ENCODE measurements at regions not wholly inside any gene's neighbourhood (a gene's known extent, or its start where the extent isn't known, plus 50 kb on each side); places are given as distances from the start of the nearest gene placed in this dataset.
"Not testable (repeated sequence)": the region's sequence is repeated elsewhere in the genome, so short reads cannot be mapped to it uniquely, and the experiment has no call there.

DNA sequence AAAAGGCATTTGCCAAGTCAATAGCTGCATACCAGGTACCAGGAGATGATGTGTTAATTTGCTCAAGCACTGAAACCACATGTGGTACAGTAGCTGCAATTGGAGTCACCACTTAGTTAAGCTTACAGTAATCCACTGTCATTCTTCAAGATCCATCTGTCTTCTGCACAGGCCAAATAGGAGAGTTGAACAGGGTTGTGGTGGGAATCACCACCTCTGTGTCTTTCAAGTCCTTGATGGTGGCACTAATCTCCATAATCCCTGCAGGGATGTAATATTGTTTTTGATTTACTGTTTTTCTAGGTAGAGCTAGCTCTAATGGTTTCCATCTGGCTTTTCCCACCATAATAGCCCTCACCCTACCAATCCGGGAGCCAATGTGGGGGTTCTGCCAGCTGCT, 91.9 kb downstream of the FCRL5 start:
- Histone ChIP-seq H3K27ac (ENCODE audit: low read length) (no peak overlapping the region), H3K4me1 (ENCODE audit: control insufficient read depth, insufficient read depth, low read length) (no peaks in the 10 kb centered on the region), H3K9me3 (replicated peaks; ENCODE audit: control insufficient read depth, low read depth, low read length) (no peaks in the 10 kb centered on the region), H3K36me3 (ENCODE audit: control insufficient read depth, insufficient read depth, low read length) (no peaks in the 10 kb centered on the region), H3K4me3 (ENCODE audit: low read length) (no peak overlapping the region), H3K27me3 (ENCODE audit: control insufficient read depth, insufficient read depth, low read length) (no peaks in the 10 kb centered on the region)
- WGBS (ENCODE audit: insufficient coverage) = no CpG with 5 or more reads among the region's 1 CpG
- DNase-seq = no peak

DNA sequence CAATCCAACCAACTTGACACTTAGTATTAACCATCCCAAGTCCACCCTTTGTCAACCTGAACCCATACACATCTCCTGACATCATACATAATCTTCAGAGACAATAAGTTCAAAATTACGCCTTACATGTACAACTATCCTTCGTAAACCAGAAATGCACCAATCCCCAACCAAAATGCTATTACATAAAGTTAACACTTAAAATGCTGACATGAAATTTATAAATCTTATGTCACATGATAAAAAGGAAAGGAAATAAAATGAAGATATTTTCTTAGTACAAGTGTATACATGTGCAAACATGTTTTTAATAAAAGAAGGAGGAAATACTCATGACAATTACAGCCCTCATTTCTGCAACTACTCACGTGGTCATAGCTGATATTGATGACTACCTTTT, 95.0 kb downstream of the FCRL5 start:
- Histone ChIP-seq H3K27ac (ENCODE audit: low read length) (no peak overlapping the region), H3K4me1 (ENCODE audit: control insufficient read depth, insufficient read depth, low read length) (no peaks in the 10 kb centered on the region), H3K9me3 (replicated peaks; ENCODE audit: control insufficient read depth, low read depth, low read length) (no peaks in the 10 kb centered on the region), H3K4me3 (ENCODE audit: low read length) (no peak overlapping the region), H3K27me3 (ENCODE audit: control insufficient read depth, insufficient read depth, low read length) (peaks cover 2% of the 10 kb centered on the region), H3K36me3 (ENCODE audit: control insufficient read depth, insufficient read depth, low read length) (no peaks in the 10 kb centered on the region)
- no peak for DNase-seq
- no CpG with 5 or more reads among the region's 3 CpGs for WGBS (ENCODE audit: insufficient coverage)

DNA sequence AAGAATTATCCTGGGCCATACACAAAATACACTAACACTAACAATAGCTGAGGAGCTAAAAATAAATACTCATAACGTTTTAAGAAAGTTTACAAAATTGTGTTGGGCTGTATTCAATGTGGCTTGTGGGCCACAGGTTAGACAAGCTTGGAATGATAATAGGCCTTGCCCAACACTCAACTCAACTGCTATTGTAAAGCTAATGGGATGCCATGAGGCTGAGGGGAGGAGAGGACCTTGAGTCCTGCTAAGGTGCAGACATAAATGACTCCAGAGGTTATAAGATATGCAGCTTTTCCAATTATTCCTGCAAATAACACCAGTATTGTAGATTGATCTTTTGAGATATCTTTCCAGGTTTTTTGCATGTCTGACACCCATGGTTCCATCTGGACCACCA, 97.0 kb downstream of the FCRL5 start:
- no peaks in the 10 kb centered on the region for H3K9me3 ChIP-seq (replicated peaks; ENCODE audit: control insufficient read depth, low read depth, low read length)
- no CpG with 5 or more reads among the region's 1 CpG for WGBS (ENCODE audit: insufficient coverage)
- no peak overlapping the region for H3K27ac ChIP-seq (ENCODE audit: low read length)
- no peaks in the 10 kb centered on the region for H3K4me1 ChIP-seq (ENCODE audit: control insufficient read depth, insufficient read depth, low read length)
- H3K36me3 ChIP-seq (ENCODE audit: control insufficient read depth, insufficient read depth, low read length) = no peaks in the 10 kb centered on the region
- peaks cover 2% of the 10 kb centered on the region for H3K27me3 ChIP-seq (ENCODE audit: control insufficient read depth, insufficient read depth, low read length)
- no peak for DNase-seq
- H3K4me3 ChIP-seq (ENCODE audit: low read length) = no peak overlapping the region

DNA sequence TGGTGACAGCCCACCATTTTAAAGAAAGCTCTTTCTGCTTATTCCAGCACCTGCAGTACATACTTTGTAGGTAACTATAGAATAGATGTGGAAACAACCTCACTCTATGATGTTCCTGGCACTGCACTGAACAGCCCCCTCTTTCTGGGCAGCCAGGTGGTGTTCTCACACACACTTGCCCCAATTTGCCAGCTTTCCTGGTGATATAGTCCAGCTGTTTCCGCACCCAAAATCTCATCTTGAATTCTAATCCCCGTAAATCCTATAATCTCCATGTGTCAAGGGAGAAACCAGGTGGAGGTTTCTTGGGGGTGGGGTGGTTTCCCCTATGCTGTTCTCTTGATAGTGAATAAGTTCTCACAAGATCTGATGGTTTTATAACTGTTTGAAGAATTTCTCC, 102.2 kb downstream of the FCRL5 start:
- no CpG with 5 or more reads among the region's 2 CpGs for WGBS (ENCODE audit: insufficient coverage)
- no peak overlapping the region for H3K4me3 ChIP-seq (ENCODE audit: low read length)
- no peaks in the 10 kb centered on the region for H3K9me3 ChIP-seq (replicated peaks; ENCODE audit: control insufficient read depth, low read depth, low read length)
- no peak for DNase-seq
- H3K4me1 ChIP-seq (ENCODE audit: control insufficient read depth, insufficient read depth, low read length) = no peaks in the 10 kb centered on the region
- no peak overlapping the region for H3K27ac ChIP-seq (ENCODE audit: low read length)
- H3K27me3 ChIP-seq (ENCODE audit: control insufficient read depth, insufficient read depth, low read length) = peaks cover 2% of the 10 kb centered on the region
- no peaks in the 10 kb centered on the region for H3K36me3 ChIP-seq (ENCODE audit: control insufficient read depth, insufficient read depth, low read length)

DNA sequence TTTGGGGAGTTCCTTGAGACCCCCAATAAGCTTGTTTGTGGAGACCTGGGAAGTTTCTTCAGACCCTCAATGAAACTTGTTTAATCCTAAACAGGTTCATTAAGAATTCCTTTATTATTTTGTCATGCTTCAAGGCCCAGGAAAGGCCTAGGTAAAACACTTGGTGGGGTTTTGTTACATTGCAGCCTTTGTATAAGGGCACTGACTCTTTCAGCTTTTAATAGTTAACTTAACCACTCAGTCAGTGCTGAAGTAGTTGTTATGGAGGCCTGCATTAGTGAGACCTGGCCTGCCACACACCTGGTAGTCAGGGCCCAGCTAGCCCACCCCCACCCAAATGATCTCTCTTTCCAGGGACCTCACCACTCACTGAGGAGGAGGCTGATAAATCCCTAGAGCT, 103.7 kb downstream of the FCRL5 start:
- Histone ChIP-seq H3K4me3 (ENCODE audit: low read length) (no peak overlapping the region), H3K9me3 (replicated peaks; ENCODE audit: control insufficient read depth, low read depth, low read length) (no peaks in the 10 kb centered on the region), H3K27ac (ENCODE audit: low read length) (no peak overlapping the region), H3K4me1 (ENCODE audit: control insufficient read depth, insufficient read depth, low read length) (no peaks in the 10 kb centered on the region), H3K36me3 (ENCODE audit: control insufficient read depth, insufficient read depth, low read length) (no peaks in the 10 kb centered on the region), H3K27me3 (ENCODE audit: control insufficient read depth, insufficient read depth, low read length) (no peaks in the 10 kb centered on the region)
- no peak for DNase-seq

DNA sequence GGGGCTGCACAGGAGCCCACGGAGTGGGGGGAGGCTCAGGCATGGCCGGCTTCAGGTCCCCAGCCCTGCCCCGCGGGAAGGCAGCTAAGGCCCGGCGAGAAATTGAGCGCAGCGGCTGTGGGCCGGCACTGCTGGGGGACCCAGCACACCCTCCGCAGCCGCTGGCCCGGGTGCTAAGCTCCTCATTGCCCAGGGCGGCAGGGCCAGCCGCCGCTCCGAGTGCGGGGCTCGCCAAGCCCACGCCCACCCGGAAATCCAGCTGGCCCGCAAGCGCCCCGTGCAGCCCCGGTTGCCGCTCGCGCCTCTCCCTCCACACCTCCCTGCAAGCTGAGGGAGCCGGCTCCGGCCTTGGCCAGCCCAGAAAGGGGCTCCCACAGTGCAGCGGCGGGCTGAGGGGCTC, 106.0 kb downstream of the FCRL5 start:
- not testable (repeated sequence) for H3K27me3 ChIP-seq (ENCODE audit: control insufficient read depth, insufficient read depth, low read length); H3K4me3 ChIP-seq (ENCODE audit: low read length); H3K27ac ChIP-seq (ENCODE audit: low read length); H3K36me3 ChIP-seq (ENCODE audit: control insufficient read depth, insufficient read depth, low read length); DNase-seq; H3K9me3 ChIP-seq (replicated peaks; ENCODE audit: control insufficient read depth, low read depth, low read length); H3K4me1 ChIP-seq (ENCODE audit: control insufficient read depth, insufficient read depth, low read length)
- 95% methylated on average over 26 of the region's 31 CpGs for WGBS (ENCODE audit: insufficient coverage)

DNA sequence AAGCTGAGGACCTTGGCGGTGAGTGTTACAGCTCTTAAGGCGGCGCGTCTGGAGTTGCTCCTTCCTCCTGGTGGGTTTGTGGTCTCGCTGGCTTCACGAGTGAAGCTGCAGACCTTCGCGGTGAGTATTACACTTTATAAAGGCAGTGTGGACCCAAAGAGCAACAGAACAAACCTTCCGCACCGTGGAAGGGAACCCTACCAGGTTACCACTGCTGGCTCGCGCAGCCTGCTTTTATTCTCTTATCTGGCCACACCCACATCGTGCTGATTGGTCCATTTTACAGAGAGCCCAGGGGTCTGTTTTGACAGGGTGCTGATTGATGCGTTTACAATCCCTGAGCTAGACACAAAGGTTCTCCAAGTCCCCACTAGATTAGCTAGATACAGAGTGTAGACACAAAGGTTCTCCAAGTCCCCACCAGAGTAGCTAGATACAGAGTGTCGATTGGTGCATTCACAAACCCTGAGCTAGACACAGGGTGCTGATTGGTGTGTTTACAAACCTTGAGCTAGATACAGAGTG, 106.6 kb downstream of the FCRL5 start:
- DNase-seq; H3K4me1 ChIP-seq (ENCODE audit: control insufficient read depth, insufficient read depth, low read length); H3K9me3 ChIP-seq (replicated peaks; ENCODE audit: control insufficient read depth, low read depth, low read length); H3K27ac ChIP-seq (ENCODE audit: low read length); H3K36me3 ChIP-seq (ENCODE audit: control insufficient read depth, insufficient read depth, low read length); H3K27me3 ChIP-seq (ENCODE audit: control insufficient read depth, insufficient read depth, low read length); H3K4me3 ChIP-seq (ENCODE audit: low read length): not testable (repeated sequence)
- 88% methylated on average over 4 of the region's 15 CpGs for WGBS (ENCODE audit: insufficient coverage)

DNA sequence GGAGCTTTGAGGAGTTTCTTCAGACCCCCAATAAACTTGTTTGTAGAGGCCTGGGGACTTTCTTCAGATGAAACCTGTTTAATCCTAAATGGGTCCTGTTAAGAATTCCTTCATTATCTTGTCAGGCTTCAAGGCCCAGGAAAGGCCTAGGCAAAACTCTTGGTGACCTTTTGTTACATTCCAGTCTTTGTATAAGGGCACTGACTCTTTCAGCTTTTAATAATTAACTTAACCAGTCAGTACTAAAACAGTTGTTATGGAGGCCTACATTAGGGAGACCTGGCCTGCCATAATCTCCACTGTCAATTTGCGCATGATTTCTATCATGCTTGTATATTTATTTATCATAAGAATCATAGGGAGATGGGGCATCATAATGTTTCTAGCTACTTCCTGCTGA, 110.2 kb downstream of the FCRL5 start:
- no peaks in the 10 kb centered on the region for H3K27me3 ChIP-seq (ENCODE audit: control insufficient read depth, insufficient read depth, low read length)
- H3K27ac ChIP-seq (ENCODE audit: low read length) = no peak overlapping the region
- no CpG with 5 or more reads among the region's 1 CpG for WGBS (ENCODE audit: insufficient coverage)
- H3K4me3 ChIP-seq (ENCODE audit: low read length) = no peak overlapping the region
- H3K36me3 ChIP-seq (ENCODE audit: control insufficient read depth, insufficient read depth, low read length) = no peaks in the 10 kb centered on the region
- no peaks in the 10 kb centered on the region for H3K9me3 ChIP-seq (replicated peaks; ENCODE audit: control insufficient read depth, low read depth, low read length)
- no peak for DNase-seq
- H3K4me1 ChIP-seq (ENCODE audit: control insufficient read depth, insufficient read depth, low read length) = no peaks in the 10 kb centered on the region

DNA sequence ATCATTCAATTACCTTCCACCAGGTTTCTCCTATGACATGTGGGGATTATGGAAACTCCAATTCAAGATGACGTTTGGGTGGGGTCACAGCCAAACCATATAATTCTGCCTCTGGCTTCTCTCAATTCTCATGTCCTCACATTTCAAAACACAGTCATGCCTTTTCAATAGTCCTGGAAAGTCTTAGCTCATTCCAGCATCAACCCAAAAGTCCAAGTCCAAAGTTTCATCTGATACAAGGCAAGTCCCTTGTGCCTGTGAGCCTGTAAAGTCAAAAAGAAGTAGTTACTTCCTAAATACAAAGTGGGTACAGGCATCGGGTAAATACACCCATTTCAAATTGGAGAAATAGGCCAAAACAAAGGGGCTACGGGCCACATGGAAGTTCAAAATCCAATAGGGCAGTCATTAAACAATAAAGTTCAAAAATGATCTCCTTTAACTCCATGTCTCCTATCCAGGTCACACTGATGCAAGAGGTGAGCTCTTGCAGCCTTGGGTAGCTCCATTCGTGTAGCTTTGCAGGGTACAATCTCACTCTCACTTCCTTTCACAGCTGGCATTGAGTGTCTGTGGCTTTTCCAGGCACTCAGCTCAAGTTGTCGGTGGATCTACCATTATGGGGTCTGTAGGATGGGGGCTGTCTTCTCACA, 112.9 kb downstream of the FCRL5 start:
- Histone ChIP-seq H3K36me3 (ENCODE audit: control insufficient read depth, insufficient read depth, low read length) (no peaks in the 10 kb centered on the region), H3K4me1 (ENCODE audit: control insufficient read depth, insufficient read depth, low read length) (no peaks in the 10 kb centered on the region), H3K27ac (ENCODE audit: low read length) (no peak overlapping the region), H3K4me3 (ENCODE audit: low read length) (no peak overlapping the region), H3K27me3 (ENCODE audit: control insufficient read depth, insufficient read depth, low read length) (peaks cover 2% of the 10 kb centered on the region), H3K9me3 (replicated peaks; ENCODE audit: control insufficient read depth, low read depth, low read length) (no peaks in the 10 kb centered on the region)
- peak; percentile 10 for DNase-seq
- 79% methylated on average over 3 of the region's 5 CpGs for WGBS (ENCODE audit: insufficient coverage)

DNA sequence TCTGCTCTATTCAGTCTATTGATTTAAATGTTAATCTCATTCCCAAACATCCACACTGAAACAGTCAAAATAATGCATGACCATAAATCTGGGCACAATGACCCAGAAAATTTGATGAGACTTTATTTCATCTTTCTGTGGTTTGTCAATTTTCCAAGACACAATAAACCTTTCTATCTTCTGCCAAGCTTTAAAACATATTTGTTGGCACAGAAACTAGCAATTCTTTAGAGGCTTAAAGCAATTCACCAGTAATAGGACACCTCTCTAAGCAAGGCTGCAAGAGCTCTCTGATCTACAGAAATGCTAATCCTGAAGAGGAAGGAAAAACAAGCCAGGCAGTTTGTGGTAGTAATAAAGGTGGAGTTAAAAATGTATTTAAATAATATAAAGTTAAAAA, 113.7 kb downstream of the FCRL5 start:
- Histone ChIP-seq H3K36me3 (ENCODE audit: control insufficient read depth, insufficient read depth, low read length) (no peaks in the 10 kb centered on the region), H3K9me3 (replicated peaks; ENCODE audit: control insufficient read depth, low read depth, low read length) (no peaks in the 10 kb centered on the region), H3K4me3 (ENCODE audit: low read length) (no peak overlapping the region), H3K27ac (ENCODE audit: low read length) (no peak overlapping the region), H3K4me1 (ENCODE audit: control insufficient read depth, insufficient read depth, low read length) (no peaks in the 10 kb centered on the region), H3K27me3 (ENCODE audit: control insufficient read depth, insufficient read depth, low read length) (peaks cover 2% of the 10 kb centered on the region)
- peak; percentile 22 for DNase-seq

DNA sequence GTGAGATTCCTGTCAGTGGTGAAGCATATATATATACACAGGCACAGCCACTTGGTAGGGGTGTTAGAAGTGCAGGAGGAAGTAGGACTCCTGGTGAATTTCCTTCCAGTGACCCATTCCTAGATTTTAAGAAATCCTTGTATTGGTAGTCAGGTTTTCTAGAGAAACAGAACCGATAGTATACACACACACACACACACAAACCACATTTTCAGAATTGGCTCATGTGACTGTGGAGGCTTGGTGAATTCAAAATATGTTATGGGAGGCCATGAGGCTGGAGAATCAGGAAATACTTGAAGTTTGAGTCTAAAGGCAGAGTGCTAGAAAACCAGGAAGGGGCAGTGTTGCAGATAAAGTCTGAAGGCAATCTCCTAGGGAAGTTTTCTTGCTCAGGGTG, 114.2 kb downstream of the FCRL5 start:
- Histone ChIP-seq H3K4me3 (ENCODE audit: low read length) (no peak overlapping the region), H3K4me1 (ENCODE audit: control insufficient read depth, insufficient read depth, low read length) (no peaks in the 10 kb centered on the region), H3K36me3 (ENCODE audit: control insufficient read depth, insufficient read depth, low read length) (no peaks in the 10 kb centered on the region), H3K27me3 (ENCODE audit: control insufficient read depth, insufficient read depth, low read length) (peaks cover 2% of the 10 kb centered on the region), H3K9me3 (replicated peaks; ENCODE audit: control insufficient read depth, low read depth, low read length) (no peaks in the 10 kb centered on the region), H3K27ac (ENCODE audit: low read length) (no peak overlapping the region)
- WGBS (ENCODE audit: insufficient coverage) = no CpG with 5 or more reads among the region's 1 CpG
- DNase-seq = peak; percentile 3
